Mucosa of descending colon (tissue), 3 donors: ENCODE measurements at regions not wholly inside any gene's neighbourhood (a gene's known extent, or its start where the extent isn't known, plus 50 kb on each side); places are given as distances from the start of the nearest gene placed in this dataset.

Source experiments
- ATAC-seq: fragments of 200-7000 bp; cut with Tn5 transposase; one replicate; pipeline ENCODE4 v1.9.1; 2020; ENCODE audit warnings: mild to moderate bottlenecking, moderate library complexity
- DNase-seq, 3 donors: peaks; one replicate each; pipeline ENCODE4 v3.0.0-alpha.2; 2020
- H3K36me3 ChIP-seq: fragments of 200-600 bp; one replicate; pipeline ENCODE4 v1.8.0; 2021; ENCODE audit warnings: low read depth, mild to moderate bottlenecking
- H3K4me1 ChIP-seq: fragments of 200-600 bp; one replicate; pipeline ENCODE4 v1.8.0; 2021; ENCODE audit warnings: low read depth, mild to moderate bottlenecking
- H3K4me3 ChIP-seq: fragments of 200-600 bp; one replicate; pipeline ENCODE4 v1.8.0; 2021; ENCODE audit warnings: mild to moderate bottlenecking
- H3K9me3 ChIP-seq: fragments of 200-600 bp; one replicate; pipeline ENCODE4 v1.8.0; 2021; ENCODE audit warnings: mild to moderate bottlenecking
- CTCF ChIP-seq: fragments of 200-600 bp; IDR thresholded peaks from one replicate; pipeline ENCODE4 v1.8.0; 2022; ENCODE audit warnings: antibody characterized with exemption, mild to moderate bottlenecking
- intact Hi-C, 2 donors: fragments of 100-400 bp; cut with DNase I in 1 of 2; cut with micrococcal nuclease in 1 of 2; formaldehyde crosslinking; loops; one replicate each; pipeline versions ENCODE4 v1.11.0 to v1.11.1; 2022; cut with DNase I, micrococcal nuclease
- donor health status: DM: no; HTN: no; CAD: no; lungs with moderate emphysema.
- donor health status: DM: no; HTN: no; CAD: no.
- donor health status: DM: no; HTN: yes; CAD: no.

GRCh38 chr2:138994502-138994901, 214.3 kb upstream of the NXPH2 start:
- Histone ChIP-seq H3K36me3 (no peaks in the 10 kb centered on the region), H3K4me3 (no peak overlapping the region), H3K9me3 (no peaks in the 10 kb centered on the region), H3K4me1 (no peaks in the 10 kb centered on the region)
- ATAC-seq (no peak), DNase-seq (no peak)
- no peak for TF ChIP-seq CTCF
- intact Hi-C loops: no loop called here

- DNase-seq (no peak), ATAC-seq (no peak)
- Histone ChIP-seq H3K4me3 (no peak overlapping the region), H3K9me3 (peaks cover 16% of the 10 kb centered on the region), H3K4me1 (no peaks in the 10 kb centered on the region), H3K36me3 (no peaks in the 10 kb centered on the region)
- TF ChIP-seq CTCF: no peak
- intact Hi-C loops: no loop called here
These were observed 205.7 kb upstream of the NXPH2 start for GRCh38 chr2:138985881-138986280.

GRCh38 chr2:138979131-138979785, 199.1 kb upstream of the NXPH2 start:
- DNase-seq (no peak), ATAC-seq (no peak)
- Histone ChIP-seq H3K4me3 (no peak overlapping the region), H3K36me3 (no peaks in the 10 kb centered on the region), H3K9me3 (no peaks in the 10 kb centered on the region), H3K4me1 (no peaks in the 10 kb centered on the region)
- no peak for TF ChIP-seq CTCF
- intact Hi-C loops: no loop called here

- no peaks in the 10 kb centered on the region for H3K4me1 ChIP-seq
- DNase-seq: no peak
- no peaks in the 10 kb centered on the region for H3K36me3 ChIP-seq
- ATAC-seq: no peak
- intact Hi-C loops: no loop called here
- H3K4me3 ChIP-seq: no peak overlapping the region
- no peak for TF ChIP-seq CTCF
- no peaks in the 10 kb centered on the region for H3K9me3 ChIP-seq
These were observed 194.5 kb upstream of the NXPH2 start for GRCh38 chr2:138974651-138975050.

GRCh38 chr2:138964418-138964817, 184.2 kb upstream of the NXPH2 start:
- no peaks in the 10 kb centered on the region for H3K36me3 ChIP-seq
- no peak overlapping the region for H3K4me3 ChIP-seq
- intact Hi-C loops: no loop called here
- DNase-seq (no peak), ATAC-seq (no peak)
- H3K4me1 ChIP-seq: no peaks in the 10 kb centered on the region
- TF ChIP-seq CTCF: no peak
- no peaks in the 10 kb centered on the region for H3K9me3 ChIP-seq

- no peak overlapping the region for H3K4me3 ChIP-seq
- no peaks in the 10 kb centered on the region for H3K36me3 ChIP-seq
- DNase-seq (no peak), ATAC-seq (no peak)
- no peaks in the 10 kb centered on the region for H3K9me3 ChIP-seq
- no peaks in the 10 kb centered on the region for H3K4me1 ChIP-seq
- intact Hi-C loops: no loop called here
- no peak for TF ChIP-seq CTCF
These were observed 182.5 kb upstream of the NXPH2 start for GRCh38 chr2:138962686-138963085.
